ENCODE measurements at regions not wholly inside any gene's neighbourhood (a gene's known extent, or its start where the extent isn't known, plus 50 kb on each side); places are given as distances from the start of the nearest gene placed in this dataset.

DNA sequence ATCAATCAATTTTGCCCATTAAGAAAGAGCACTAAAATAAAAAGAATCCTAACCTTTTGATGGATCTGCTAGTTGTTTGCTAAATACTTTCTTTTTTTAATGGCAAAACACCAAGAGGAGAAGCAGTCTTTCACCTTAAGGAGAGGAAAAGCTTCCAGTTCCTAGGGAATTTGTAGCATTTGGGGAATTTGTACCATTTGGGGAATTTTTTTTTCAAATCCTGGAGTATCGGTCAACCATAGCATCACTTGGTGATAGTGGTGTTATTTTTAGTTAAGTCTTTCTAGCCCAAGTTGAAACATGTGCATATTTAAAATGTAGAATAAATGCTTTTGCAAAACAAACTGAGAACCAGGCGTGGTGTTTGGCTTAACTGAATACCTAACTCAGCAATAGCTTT lies 117.5 kb upstream of the SEMA6D start:
- TF ChIP-seq POLR2AphosphoS5 (IDR thresholded peaks at IDR 0.05; ENCODE audit: low read depth, low read length) (no peak), FOXP2 (optimal IDR thresholded peaks at IDR 0.05; ENCODE audit: borderline replicate concordance, extremely low read depth, extremely low read length, insufficient read depth) (no peak), TAF1 (IDR thresholded peaks at IDR 0.05; ENCODE audit: borderline replicate concordance, insufficient read depth, low read length) (no peak), SIN3A (IDR thresholded peaks at IDR 0.05; ENCODE audit: borderline replicate concordance, insufficient read depth, low read length) (no peak)
- TF ChIP-seq, protein P1, sequence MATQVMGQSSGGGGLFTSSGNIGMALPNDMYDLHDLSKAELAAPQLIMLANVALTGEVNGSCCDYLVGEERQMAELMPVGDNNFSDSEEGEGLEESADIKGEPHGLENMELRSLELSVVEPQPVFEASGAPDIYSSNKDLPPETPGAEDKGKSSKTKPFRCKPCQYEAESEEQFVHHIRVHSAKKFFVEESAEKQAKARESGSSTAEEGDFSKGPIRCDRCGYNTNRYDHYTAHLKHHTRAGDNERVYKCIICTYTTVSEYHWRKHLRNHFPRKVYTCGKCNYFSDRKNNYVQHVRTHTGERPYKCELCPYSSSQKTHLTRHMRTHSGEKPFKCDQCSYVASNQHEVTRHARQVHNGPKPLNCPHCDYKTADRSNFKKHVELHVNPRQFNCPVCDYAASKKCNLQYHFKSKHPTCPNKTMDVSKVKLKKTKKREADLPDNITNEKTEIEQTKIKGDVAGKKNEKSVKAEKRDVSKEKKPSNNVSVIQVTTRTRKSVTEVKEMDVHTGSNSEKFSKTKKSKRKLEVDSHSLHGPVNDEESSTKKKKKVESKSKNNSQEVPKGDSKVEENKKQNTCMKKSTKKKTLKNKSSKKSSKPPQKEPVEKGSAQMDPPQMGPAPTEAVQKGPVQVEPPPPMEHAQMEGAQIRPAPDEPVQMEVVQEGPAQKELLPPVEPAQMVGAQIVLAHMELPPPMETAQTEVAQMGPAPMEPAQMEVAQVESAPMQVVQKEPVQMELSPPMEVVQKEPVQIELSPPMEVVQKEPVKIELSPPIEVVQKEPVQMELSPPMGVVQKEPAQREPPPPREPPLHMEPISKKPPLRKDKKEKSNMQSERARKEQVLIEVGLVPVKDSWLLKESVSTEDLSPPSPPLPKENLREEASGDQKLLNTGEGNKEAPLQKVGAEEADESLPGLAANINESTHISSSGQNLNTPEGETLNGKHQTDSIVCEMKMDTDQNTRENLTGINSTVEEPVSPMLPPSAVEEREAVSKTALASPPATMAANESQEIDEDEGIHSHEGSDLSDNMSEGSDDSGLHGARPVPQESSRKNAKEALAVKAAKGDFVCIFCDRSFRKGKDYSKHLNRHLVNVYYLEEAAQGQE (IDR thresholded peaks at IDR 0.05; ENCODE audit: insufficient read depth in 1 of 2, low read depth in 2 of 2, low read length in 2 of 2): no peak

DNA sequence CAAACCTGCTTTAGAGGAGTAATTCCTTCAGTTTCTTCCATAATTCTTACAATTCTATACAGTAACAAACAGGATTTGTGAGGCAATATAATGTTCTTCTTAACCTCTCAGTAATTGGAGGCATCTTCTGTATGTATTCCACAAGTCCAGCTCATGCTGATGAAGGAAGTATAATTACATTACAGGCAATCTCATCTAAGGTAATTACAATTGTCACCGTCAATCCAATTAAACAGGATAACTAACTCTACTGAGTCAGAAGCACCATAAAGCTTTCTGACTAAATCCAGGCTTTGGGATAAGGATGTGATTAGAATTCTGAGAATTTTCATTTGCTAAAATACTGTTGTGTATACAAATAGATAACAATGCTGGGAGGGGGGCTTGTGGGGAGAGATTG lies 115.2 kb upstream of the SEMA6D start:
- no peak for TF ChIP-seq SIN3A (IDR thresholded peaks at IDR 0.05; ENCODE audit: borderline replicate concordance, insufficient read depth, low read length)
- TF ChIP-seq POLR2AphosphoS5 (IDR thresholded peaks at IDR 0.05; ENCODE audit: low read depth, low read length): no peak
- TF ChIP-seq, protein P1 (IDR thresholded peaks at IDR 0.05; ENCODE audit: insufficient read depth in 1 of 2, low read depth in 2 of 2, low read length in 2 of 2): no peak
- TF ChIP-seq TAF1 (IDR thresholded peaks at IDR 0.05; ENCODE audit: borderline replicate concordance, insufficient read depth, low read length): no peak
- TF ChIP-seq FOXP2 (optimal IDR thresholded peaks at IDR 0.05; ENCODE audit: borderline replicate concordance, extremely low read depth, extremely low read length, insufficient read depth): no peak

DNA sequence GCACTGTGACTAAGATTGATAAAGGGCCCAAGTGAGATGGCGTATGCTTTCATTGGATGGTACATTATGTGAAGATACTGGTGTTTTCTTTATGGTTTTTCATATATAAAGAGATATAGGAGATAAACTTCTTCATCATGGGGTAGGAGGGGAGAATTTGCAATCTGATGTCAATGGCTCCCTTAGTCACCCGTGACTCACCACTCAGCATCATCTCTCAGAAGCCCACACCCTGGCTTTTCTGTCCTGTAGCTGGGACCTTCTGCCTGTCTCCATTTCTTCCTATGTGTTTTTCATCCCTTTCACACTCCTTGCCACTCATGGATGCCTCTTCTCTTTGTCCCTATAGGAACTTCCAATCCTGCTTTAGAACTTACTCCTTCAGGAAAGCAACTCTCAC lies 114.3 kb upstream of the SEMA6D start:
- TF ChIP-seq POLR2AphosphoS5 (IDR thresholded peaks at IDR 0.05; ENCODE audit: low read depth, low read length): no peak
- TF ChIP-seq TAF1 (IDR thresholded peaks at IDR 0.05; ENCODE audit: borderline replicate concordance, insufficient read depth, low read length): no peak
- TF ChIP-seq, protein P1 (IDR thresholded peaks at IDR 0.05; ENCODE audit: insufficient read depth in 1 of 2, low read depth in 2 of 2, low read length in 2 of 2): no peak
- TF ChIP-seq FOXP2 (optimal IDR thresholded peaks at IDR 0.05; ENCODE audit: borderline replicate concordance, extremely low read depth, extremely low read length, insufficient read depth): no peak
- TF ChIP-seq SIN3A (IDR thresholded peaks at IDR 0.05; ENCODE audit: borderline replicate concordance, insufficient read depth, low read length): no peak

DNA sequence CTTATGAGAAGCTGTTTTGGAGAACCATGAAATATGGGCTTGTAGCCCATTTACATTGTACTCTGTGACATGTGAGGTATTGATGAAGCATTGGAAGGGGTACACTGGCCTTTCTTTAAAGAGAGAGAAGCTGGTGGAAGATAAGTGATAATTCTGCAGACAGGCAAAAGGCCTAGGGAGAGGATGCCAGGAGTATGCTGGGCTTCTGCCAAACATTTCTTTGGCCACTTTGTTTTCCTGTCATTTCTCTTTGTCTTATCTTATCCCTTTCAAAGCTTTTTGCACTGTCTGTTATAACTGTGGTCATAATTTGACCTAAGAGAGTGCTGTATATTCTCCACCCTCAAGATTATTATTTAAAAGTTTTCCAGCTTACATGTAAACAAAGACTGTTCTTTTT lies 109.6 kb upstream of the SEMA6D start:
- TF ChIP-seq FOXP2 (optimal IDR thresholded peaks at IDR 0.05; ENCODE audit: borderline replicate concordance, extremely low read depth, extremely low read length, insufficient read depth) (no peak), TAF1 (IDR thresholded peaks at IDR 0.05; ENCODE audit: borderline replicate concordance, insufficient read depth, low read length) (no peak), SIN3A (IDR thresholded peaks at IDR 0.05; ENCODE audit: borderline replicate concordance, insufficient read depth, low read length) (no peak)

DNA sequence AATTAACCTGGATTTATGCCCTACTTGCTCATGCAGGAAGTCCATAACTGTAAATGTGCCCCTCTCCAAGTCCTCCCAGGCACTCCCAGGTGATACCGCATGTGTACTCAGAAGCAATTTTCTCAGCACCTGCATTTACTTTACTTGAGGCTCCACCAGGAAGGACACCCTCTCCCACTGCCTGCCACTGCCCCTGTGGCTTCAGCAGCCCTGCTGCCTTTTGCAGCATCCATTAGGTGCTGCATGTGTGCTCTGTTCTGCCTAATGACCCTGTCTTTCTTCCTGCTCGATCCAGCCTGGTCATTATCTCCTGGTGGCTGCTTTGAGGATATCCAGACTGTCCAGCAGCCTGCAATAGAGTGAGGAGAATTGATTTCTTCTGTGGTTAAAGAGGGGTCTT lies 107.6 kb upstream of the SEMA6D start:
- TF ChIP-seq, protein P1 (IDR thresholded peaks at IDR 0.05; ENCODE audit: insufficient read depth in 1 of 2, low read depth in 2 of 2, low read length in 2 of 2): no peak
- TF ChIP-seq FOXP2 (optimal IDR thresholded peaks at IDR 0.05; ENCODE audit: borderline replicate concordance, extremely low read depth, extremely low read length, insufficient read depth) (no peak), TAF1 (IDR thresholded peaks at IDR 0.05; ENCODE audit: borderline replicate concordance, insufficient read depth, low read length) (no peak), POLR2AphosphoS5 (IDR thresholded peaks at IDR 0.05; ENCODE audit: low read depth, low read length) (no peak), SIN3A (IDR thresholded peaks at IDR 0.05; ENCODE audit: borderline replicate concordance, insufficient read depth, low read length) (no peak)
